ENCODE measurements at regions not wholly inside any gene's neighbourhood (a gene's known extent, or its start where the extent isn't known, plus 50 kb on each side); places are given as distances from the start of the nearest gene placed in this dataset.

- peak; percentile 55 for DNase-seq
These were observed 63.6 kb downstream of the SPINK2 start for GRCh38 chr4:56757821-56758411.

GRCh38 chr4:56757261-56757746 is 64.2 kb downstream of the SPINK2 start:
- no peak for DNase-seq

- DNase-seq = no peak
These were observed 65.6 kb downstream of the SPINK2 start for GRCh38 chr4:56755901-56756300.

- no peak for DNase-seq
These were observed 68.5 kb downstream of the SPINK2 start for GRCh38 chr4:56752985-56753384.

GRCh38 chr4:56750231-56750630 is 69.1 kb upstream of the HOPX start:
- no peak for DNase-seq

GRCh38 chr4:56748271-56748670 is 67.2 kb upstream of the HOPX start:
- DNase-seq = no peak

- DNase-seq = no peak
These were observed 65.5 kb upstream of the HOPX start for GRCh38 chr4:56746639-56747038.

- no peak for DNase-seq
These were observed 63.9 kb upstream of the HOPX start for GRCh38 chr4:56745042-56745441.

- no peak for DNase-seq
These were observed 62.9 kb upstream of the HOPX start for GRCh38 chr4:56744030-56744429.

GRCh38 chr4:56743550-56743949 is 62.5 kb upstream of the HOPX start:
- no peak for DNase-seq

GRCh38 chr4:56742080-56742871 is 61.2 kb upstream of the HOPX start:
- DNase-seq = no peak

GRCh38 chr4:56741595-56741994 is 60.5 kb upstream of the HOPX start:
- DNase-seq = no peak

GRCh38 chr4:56739066-56739777 is 58.1 kb upstream of the HOPX start:
- no peak for DNase-seq

GRCh38 chr4:56737666-56738065 is 56.6 kb upstream of the HOPX start:
- no peak for DNase-seq

GRCh38 chr4:56733352-56733751 is 52.3 kb upstream of the HOPX start:
- DNase-seq = no peak

GRCh38 chr4:56732301-56732700 is 51.2 kb upstream of the HOPX start:
- no peak for DNase-seq

- no peak for DNase-seq
These were observed 50.8 kb upstream of the HOPX start for GRCh38 chr4:56731857-56732256.

All from femur (tissue), 1 donor.